ENCODE measurements at regions not wholly inside any gene's neighbourhood (a gene's known extent, or its start where the extent isn't known, plus 50 kb on each side); places are given as distances from the start of the nearest gene placed in this dataset.

- no peak overlapping the region for H3K27ac ChIP-seq
Measured at GRCh38 chr6:22656706-22657351, 87.5 kb downstream of the HDGFL1 start.

GRCh38 chr6:22657352-22657980 is 88.1 kb downstream of the HDGFL1 start:
- TF ChIP-seq ZFX (IDR thresholded peaks at IDR 0.05) (no peak), CTCF (conservative IDR thresholded peaks at IDR 0.05) (no peak)
- no peak overlapping the region; the same call in 1 of the 2 replicates for H3K27ac ChIP-seq

More at GRCh38 chr6:22656706-22657351, 87.5 kb downstream of the HDGFL1 start:
- TF ChIP-seq ZFX (IDR thresholded peaks at IDR 0.05): no peak
- TF ChIP-seq CTCF (conservative IDR thresholded peaks at IDR 0.05): no peak

- TF ChIP-seq CTCF (conservative IDR thresholded peaks at IDR 0.05): no peak; the same call in 1 of the 2 replicates
- no peak for TF ChIP-seq ZFX (IDR thresholded peaks at IDR 0.05)
Measured at GRCh38 chr6:22658183-22658582, 88.8 kb downstream of the HDGFL1 start.

GRCh38 chr6:22658934-22659333 is 89.6 kb downstream of the HDGFL1 start:
- TF ChIP-seq ZFX (IDR thresholded peaks at IDR 0.05) (no peak), CTCF (conservative IDR thresholded peaks at IDR 0.05) (no peak)
- no peak overlapping the region for H3K27ac ChIP-seq

More at GRCh38 chr6:22658183-22658582, 88.8 kb downstream of the HDGFL1 start:
- H3K27ac ChIP-seq: no peak overlapping the region

GRCh38 chr6:22664968-22665367 is 95.6 kb downstream of the HDGFL1 start:
- no peak for TF ChIP-seq CTCF (conservative IDR thresholded peaks at IDR 0.05)

GRCh38 chr6:22666021-22666420 is 96.7 kb downstream of the HDGFL1 start:
- H3K27ac ChIP-seq: no peak overlapping the region
- TF ChIP-seq ZFX (IDR thresholded peaks at IDR 0.05) (no peak), CTCF (conservative IDR thresholded peaks at IDR 0.05) (no peak)

More at GRCh38 chr6:22664968-22665367, 95.6 kb downstream of the HDGFL1 start:
- H3K27ac ChIP-seq: no peak overlapping the region

GRCh38 chr6:22666586-22666985 is 97.2 kb downstream of the HDGFL1 start:
- H3K27ac ChIP-seq: no peak overlapping the region
- TF ChIP-seq CTCF (conservative IDR thresholded peaks at IDR 0.05) (no peak), ZFX (IDR thresholded peaks at IDR 0.05) (no peak)
